NCI-H128 (cell line): ENCODE measurements at regions not wholly inside any gene's neighbourhood (a gene's known extent, or its start where the extent isn't known, plus 50 kb on each side); places are given as distances from the start of the nearest gene placed in this dataset.

ENCODE experiments used
- DNase-seq: peaks from one replicate; lab custom pipeline; 2025; ENCODE audit not compliant: unreplicated experiment; lab: John Stamatoyannopoulos, UW

DNA sequence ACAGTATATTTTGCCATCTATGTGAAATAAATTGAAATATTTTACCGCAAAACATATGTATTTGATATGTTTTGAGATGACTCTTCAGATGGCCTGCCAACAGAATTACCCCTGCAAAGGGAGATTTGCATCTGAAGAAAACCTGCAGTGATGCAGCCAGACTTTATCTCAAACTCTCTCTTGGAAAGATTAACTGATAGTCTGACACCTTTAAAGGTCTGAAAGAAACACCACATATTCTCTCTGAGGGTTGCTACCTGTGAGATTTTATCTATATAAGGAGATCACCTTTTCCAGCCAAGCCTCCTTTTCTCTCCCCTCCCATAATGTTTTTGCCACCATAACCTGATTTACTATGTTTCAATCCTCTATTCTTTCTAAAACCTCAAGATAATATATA lies 1106.3 kb upstream of the IGFBP7 start:
- no peak for DNase-seq

DNA sequence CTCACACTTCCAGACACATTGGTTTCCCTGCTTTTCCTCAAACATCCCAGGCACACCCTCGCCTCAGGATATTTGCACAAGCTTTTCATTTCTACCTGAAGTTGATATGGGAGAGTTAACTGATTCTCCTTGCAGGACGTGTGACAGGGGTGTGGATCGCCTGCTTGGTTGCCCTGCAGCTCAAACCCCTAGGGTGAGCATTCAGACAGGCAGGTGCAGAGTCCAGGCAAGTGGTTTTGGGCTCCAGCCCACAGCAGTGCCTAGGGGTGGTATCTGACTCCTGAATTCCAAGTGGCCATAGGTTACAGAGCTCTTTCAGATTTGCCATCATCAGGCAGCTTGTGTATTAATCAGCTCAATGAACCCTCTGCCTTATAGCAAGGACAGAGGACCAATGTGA lies 1104.2 kb upstream of the IGFBP7 start:
- DNase-seq, result no peak

DNA sequence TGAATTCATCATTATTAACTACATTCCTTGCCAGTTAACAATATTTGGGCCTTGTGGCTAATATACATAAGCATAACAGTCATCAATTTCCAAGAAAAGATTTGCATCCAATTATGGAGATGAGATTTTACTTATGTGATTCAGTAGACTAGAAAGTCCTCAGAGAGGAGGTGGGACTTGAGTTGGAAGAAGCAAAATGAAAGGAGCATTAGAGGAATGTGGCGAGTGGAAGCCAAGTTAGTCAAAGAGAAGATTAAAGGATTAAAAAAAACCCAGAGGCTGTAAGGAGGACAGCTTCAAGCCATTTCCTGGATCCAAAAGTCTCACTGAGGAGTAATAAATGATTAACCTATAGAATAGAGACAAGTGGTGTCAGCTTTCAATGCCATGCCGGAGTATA lies 1099.4 kb upstream of the IGFBP7 start:
- no peak for DNase-seq

DNA sequence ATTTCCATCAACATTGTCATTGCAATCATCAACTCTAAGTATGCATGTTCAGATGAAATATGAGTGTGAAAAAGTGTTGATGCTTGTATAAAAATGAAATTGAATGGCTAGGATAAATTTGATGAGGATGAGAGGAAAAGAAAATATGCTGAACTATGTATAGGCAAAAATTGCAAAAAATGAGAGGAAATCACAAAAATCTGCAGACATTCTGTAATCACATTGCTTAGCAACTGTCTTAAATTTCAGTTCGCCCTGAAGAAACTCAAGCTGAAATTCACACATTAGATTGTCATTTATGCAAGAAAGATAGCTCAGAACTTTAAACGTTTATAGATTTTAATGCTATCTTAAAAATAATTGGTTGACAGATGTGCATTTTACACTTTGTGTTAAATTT lies 1098.8 kb upstream of the IGFBP7 start:
- DNase-seq, result no peak

DNA sequence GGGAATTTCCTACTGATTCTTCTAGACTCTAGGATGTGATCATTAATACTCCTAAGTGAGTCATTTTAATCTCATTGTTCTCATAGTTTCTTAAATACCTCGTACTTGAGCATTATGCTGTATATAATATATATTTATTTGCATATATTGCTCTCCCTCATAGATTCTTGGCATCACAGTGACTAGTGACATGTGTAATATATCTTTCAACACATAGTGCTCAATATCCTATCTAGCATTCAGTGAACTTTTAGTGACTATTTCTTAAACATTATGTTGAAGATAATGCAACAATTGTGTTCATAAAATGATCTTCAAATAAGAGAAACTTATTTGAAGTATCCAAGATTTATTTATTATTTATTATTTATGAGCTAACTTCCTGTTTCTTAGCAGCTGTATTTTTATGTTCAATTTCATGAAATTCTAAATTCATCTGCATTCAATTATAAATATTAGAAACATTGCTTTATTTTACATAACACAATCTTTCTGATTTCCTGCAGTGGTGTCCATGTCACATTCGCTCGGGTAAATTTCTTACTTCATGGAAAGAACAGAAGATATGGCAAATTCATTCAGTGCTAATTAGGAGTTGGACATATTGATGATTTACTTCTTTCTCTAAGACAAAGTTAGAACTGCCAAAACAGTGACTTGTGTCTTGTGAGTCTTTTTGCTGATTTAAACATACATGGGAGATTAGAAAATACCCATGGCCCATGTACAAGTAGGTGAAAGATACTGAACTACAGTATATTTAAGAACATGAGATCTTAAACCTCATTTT lies 1095.5 kb upstream of the IGFBP7 start:
- DNase-seq, result no peak

DNA sequence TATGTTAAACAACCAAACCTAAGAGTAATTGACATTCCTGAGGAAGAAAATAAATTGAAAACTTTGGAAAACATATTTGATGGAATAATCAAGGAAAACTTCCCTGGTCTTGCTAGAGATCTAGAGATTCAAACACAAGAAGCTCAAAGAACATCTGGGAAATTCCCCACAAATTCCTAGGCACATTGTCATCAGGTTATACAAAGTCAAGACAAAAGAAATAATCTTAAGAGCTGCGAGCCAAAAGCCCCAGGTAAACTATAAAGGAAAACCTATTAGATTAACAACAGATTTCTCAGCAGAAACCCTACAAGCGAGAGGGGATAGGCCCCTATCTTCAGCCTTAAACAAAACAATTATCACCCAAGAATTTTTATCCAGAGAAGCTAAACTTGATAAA lies 1082.0 kb upstream of the IGFBP7 start:
- DNase-seq, result no peak

DNA sequence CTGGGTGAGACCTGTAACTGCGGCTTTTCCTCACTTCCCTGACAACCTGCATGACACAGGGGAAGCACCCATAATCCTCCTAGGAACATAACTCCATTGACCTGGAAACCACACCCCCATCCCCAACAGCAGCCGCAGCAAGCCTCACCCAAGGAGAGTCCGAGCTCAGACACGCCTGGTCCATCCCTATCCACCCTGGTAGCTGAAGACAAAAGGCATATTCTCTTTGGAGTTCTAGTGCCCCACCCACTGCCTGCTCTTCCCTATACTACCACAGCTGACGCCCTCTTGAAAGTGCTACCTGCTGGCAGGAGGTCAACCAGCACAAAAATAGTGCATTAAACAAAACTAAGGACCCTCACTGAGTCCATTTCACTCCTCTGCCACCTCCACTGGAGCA lies 1080.9 kb upstream of the IGFBP7 start:
- DNase-seq, result no peak

DNA sequence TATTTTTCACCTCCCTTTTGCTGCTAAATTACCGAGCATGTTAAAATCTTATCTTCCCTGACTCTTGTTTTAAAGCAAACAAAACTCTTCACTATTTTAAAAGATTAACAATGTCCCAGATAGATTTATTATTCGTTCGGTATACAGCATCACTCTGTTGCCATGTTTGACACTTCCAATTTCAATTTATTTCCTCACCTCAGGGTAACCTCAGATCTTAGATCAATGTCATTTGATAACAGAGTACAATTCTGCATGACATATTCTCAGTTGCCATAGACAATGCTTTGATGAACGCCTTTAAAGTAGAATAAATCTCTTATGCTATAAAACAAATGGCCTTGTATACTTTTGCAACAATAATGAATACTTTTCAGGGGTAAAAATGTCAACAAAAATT lies 1078.1 kb upstream of the IGFBP7 start:
- no peak for DNase-seq

DNA sequence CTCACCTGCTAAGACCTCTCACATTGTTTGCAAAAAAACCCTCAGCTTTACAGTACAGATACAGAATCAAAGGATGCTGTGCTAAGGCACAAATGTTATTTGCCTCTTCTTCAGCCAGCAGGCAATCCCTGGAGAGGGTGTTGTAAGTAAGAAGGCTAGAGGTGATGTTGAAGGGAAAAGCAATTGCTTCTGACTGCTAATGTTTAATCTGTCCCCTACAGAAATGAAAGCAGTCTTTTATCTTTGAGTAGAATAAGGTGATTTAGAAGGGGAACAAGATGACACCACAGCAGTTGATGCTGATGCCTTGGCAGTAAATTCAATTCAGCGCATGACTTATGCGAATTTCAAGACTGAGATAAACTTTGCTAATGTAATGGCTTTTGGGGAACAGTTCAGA lies 1064.8 kb upstream of the IGFBP7 start:
- DNase-seq, result no peak

DNA sequence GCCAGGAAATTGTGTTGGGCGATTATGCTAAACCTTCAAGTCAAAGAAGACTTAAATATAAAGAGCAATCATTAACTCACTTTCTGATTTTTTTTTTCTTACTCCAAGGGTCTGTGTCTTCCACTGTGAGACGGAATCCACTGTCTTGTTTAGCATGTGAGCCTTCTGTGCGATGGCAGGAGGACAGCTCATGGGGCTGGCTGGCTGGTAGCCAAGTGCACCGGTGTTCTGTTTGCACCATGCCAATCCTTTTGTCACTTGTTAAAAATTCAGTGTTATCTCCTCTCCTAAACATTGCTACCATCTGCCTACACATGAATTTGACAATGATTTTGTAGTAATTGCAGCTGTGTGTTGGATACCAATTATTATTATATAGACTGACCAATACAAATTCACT lies 1056.3 kb upstream of the IGFBP7 start:
- no peak for DNase-seq

DNA sequence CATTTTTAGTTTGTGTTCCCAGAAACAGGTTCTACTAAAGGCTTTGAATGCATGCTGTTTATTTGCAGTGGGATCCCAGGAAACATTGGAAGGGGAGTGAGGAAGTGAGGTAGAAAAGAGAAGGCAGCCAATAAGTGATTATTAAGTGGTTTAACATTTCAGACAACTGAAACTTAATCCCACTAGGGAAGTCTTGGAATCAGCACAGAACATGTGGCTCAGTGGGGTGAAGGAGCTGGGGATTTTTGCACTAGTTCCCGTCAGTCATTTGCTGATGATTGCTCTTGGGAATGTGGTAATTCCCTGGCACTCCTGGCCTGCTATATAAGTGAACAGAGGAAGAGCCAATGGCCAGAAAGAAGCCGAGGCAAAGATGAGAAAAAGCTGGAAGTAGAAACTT lies 1053.0 kb upstream of the IGFBP7 start:
- no peak for DNase-seq

DNA sequence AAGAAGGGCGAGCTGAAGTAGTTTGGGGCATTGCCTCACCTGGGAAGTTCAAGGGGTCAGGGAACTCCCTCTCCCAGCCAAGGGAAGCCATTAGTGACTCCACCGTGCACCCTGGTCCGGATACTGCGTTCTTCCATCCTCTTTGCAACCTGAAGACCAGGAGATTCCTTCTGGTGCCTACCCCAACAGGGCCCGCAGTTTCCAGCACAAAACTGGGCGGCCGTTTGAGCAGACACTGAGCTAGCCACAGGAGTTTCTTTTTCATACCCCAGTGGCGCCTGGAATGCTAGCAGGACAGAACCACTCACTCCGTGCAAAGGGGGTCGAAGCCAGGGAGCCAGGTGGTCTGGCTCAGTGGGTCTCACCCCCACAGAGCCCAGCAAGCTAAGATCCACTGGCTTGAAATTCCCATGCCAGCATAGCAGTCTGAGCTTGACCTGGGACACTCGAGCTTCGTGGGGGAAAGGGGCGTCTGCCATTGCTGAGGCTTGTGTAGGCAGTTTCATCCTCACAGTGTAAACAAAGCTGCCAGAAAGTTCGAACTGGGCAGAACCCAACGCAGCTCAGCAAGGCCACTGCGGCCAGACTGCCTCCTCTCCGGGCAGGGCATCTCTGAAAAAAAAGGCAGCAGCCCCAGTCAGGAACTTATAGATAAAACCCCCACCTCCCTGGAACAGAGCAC lies 1039.4 kb upstream of the IGFBP7 start:
- no peak for DNase-seq

DNA sequence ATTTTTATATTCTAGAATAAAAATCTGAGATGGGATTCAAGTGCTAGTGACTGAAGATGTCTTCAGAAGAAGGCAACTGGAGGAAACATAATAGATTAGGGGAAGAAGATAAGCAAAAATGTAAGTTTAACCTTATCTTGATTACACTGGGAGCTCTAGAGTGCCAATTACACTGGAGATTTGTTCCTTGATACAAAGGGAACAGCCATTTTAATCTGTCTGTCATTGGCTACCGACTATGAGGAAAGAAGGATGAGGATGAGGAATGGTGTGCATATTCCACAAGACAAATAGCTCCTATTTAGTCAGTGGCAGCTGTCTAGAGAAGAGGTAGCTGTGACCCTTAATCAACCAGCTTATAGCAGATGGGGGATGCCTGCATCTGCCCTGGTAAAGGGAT lies 1034.5 kb upstream of the IGFBP7 start:
- DNase-seq, result no peak

DNA sequence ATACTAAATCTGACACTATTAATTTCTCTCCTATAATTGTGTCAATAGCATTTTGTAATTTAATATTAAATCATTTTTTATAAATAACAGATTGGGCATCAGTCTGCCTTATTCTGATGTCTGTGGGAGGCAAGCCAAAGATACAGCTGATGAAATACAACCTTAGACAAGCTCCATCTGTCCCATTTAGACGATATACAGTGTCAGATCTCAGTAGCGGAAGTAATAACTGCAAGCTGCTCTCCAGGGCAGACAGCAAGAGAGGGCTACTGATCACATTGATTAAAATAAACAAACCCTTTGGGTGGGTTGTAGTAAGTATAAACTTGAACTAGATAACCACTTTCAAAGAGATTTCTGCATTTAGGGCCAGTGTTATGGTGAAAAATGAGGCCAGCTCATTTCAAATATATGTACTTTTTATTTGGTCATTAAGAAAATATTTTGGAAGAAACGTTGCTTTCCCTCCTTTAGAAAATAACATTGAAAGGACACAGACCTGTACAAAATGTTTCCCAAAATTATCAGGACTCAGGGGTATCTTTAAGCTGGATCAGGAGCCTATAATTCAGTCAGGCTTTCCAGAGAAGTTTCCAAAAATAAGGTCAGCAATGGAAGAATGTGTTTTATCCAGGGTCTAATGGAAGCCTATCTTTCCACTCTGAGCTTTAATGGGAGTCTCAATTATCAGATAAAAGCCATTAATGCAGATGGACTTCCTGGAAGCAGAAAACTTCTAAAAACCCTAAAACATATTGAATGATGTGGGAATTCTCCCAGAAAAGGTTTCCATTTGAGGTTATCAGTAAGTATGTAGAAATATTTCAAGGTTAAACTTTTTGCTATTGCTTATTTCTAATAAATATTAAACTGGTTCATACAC lies 1028.8 kb upstream of the IGFBP7 start:
- no peak for DNase-seq

DNA sequence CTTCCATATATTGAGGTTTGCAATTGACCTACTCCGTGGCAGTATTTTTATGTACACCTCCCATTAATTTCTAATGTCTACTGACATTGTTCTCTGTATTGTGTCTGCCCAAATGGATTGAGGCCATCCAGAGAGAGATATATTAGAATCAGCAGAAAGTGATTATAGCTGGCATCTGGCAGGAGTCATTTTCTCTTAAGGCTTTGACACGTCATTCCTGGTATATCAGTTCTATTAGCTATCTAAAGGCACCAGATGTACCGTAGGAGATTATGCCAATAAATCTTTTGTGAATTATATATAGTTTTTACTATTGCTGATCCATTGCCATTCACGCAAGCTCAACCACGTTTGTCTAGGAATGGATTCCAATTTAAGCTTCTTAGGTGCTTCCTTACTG lies 1026.4 kb upstream of the IGFBP7 start:
- no peak for DNase-seq

DNA sequence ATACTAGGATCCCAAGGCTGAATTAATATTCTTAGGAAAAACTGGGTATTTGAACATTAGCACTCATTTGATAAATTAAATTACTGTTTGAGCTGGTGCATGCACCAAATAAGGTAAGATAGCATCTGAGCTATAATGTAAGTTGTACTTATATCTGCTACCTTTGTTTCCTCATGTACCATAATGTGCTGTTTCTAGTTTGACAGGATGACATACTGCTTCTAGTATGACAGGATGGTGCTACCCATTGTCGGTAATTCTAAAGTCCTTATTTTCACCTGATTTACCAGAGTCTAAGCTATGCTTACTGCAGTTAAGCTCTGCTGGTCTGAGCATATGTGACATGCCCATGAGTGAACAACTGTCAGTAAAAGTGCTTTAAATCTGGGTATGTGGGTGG lies 1017.5 kb upstream of the IGFBP7 start:
- DNase-seq, result no peak

DNA sequence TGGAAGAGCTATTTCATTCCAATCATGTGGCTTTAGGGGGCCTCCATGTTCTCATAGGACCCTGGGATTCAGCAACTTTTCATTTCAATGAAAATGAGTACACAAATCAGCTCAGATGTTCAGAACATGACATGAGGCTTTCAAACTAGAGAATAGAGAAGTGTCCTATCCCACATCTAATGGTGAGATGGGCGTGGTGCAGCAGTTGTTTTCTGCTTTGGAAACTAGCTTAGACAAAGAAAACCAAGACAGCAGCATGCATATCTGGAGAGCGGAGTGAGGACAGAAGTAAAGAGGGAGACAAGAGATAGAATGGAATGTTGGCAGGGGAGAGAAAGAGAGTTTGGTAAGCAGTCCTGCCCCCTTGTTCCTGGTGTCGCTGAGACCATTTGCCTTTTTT lies 1009.1 kb upstream of the IGFBP7 start:
- DNase-seq, result no peak

DNA sequence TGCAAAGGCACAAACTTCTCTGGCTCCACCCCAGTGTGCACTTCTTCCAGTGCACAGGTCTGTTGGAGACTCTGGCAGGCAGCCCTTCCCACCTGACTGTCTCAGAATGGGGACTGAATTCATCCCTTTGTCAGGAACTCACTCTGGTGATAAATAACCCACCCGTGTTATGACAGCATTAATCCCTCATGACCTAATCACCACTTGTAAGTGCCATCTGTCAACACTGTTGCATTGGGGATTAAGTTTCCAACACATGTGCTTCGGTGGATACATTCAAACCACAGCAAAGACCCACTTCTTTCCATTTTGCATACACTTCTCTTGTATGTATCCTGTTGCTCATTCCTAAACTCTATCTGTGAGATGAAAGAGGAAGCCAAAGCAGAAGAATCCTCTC lies 1002.9 kb upstream of the IGFBP7 start:
- DNase-seq, result no peak

DNA sequence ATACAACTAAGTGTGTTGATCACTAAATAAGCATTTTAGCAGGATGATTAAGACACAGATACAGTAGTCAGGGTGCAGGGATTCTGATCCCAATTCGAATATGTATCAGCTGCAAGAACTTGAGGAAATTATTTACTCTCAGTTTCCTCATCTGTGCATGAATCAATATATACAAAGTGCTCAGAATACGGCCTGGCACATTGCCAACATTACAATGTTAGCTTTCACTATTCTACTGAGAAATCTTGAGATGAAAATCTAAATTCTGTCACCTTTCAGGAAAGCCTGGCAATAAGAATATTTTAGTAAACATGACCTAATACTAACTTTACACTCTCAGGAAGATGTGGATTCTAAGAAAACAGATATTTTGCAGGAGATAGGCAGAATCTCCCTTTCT lies 1001.6 kb upstream of the IGFBP7 start:
- no peak for DNase-seq

DNA sequence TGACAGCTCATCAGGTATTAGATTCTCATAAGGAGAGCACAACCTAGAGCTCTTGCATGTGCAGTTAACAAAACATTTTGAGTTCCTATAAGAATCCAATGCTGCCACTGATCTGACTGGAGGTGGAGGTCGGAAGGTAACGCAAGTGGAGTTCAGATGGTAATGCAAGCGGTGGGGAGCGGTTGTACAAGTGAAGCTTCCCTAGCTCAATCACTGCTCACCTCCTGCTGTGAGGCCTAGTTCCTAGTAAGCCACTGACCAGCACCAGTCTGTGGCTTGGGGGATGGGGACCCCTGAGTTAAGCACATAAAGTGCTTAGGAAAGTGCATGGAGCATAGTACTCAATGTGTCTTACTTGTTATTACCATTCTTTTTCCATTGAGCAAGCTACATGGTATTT lies 983.2 kb upstream of the IGFBP7 start:
- no peak for DNase-seq

DNA sequence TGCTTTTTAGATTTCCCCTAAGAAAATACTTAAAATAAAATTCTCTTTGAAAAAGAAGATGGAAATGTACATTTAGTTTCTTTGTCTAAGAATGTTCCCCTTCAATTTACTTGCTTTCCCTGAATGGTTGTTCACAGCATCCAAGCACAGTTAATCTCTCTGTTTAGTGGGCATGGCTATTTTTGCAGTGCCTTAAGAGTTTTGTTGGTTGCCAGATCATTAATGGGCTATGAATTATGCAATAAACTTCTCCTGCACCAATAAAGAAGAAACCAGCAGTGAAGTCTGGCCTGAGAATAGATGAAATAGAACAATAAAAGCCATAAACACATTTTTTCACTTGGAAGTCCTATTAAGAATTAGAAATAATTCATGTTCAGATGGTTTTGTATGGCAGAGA lies 980.4 kb upstream of the IGFBP7 start:
- DNase-seq, result no peak

DNA sequence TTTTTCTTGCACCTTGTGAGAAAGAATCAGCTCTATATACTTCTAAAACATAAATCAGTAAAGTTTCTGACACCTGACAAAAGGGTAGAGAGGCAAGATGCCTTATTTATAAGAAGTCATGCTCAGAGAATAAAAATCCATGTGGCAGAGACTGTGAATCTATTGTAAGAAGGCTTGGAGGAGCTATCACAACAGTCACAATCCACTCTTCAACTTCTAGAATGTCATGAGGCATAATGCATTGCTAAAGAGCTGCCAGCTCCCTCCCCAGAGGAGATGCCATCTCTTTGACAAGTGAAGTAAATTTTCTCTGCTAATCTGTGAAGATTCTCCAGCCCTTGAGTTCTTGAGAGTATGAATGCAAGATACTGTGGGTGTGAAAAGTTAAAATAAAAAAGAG lies 971.2 kb upstream of the IGFBP7 start:
- DNase-seq, result no peak
